C4-2B (cell line): ENCODE measurements at regions not wholly inside any gene's neighbourhood (a gene's known extent, or its start where the extent isn't known, plus 50 kb on each side); places are given as distances from the start of the nearest gene placed in this dataset.
"Not testable (repeated sequence)": the region's sequence is repeated elsewhere in the genome, so short reads cannot be mapped to it uniquely, and the experiment has no call there.

Source experiments
- H3K27ac ChIP-seq: fragments of 450-650 bp; 2 replicates; pipeline ENCODE4 v1.5.1; 2017
- TF ChIP-seq, protein P1 (sequence below): fragments of 450-650 bp; conservative IDR thresholded peaks from 2 replicates; pipeline ENCODE4 v1.5.1; 2017; ENCODE audit warnings: mild to moderate bottlenecking

DNA sequence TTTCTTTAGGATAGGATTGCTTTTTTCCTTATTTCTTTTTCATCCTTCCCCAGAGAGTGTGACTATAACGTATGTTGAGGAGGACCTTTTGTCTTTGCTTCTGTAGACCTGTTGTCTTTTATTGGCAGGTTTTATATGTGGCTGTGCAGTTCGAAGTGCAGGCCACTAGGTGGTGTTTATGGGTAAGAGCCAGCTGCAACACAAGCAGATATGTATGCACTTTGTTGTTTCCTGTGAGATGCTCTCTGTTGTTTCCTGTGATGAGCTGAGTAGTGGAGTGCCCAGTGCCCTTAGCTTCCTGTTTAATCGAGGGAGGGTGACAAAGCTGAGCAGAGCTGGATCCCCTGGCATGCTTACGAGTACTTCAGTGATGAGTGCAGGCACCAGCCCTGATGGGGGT is 50.0 kb upstream of the TGIF2LX start:
- H3K27ac ChIP-seq, result not testable (repeated sequence)
- TF ChIP-seq, protein P1, sequence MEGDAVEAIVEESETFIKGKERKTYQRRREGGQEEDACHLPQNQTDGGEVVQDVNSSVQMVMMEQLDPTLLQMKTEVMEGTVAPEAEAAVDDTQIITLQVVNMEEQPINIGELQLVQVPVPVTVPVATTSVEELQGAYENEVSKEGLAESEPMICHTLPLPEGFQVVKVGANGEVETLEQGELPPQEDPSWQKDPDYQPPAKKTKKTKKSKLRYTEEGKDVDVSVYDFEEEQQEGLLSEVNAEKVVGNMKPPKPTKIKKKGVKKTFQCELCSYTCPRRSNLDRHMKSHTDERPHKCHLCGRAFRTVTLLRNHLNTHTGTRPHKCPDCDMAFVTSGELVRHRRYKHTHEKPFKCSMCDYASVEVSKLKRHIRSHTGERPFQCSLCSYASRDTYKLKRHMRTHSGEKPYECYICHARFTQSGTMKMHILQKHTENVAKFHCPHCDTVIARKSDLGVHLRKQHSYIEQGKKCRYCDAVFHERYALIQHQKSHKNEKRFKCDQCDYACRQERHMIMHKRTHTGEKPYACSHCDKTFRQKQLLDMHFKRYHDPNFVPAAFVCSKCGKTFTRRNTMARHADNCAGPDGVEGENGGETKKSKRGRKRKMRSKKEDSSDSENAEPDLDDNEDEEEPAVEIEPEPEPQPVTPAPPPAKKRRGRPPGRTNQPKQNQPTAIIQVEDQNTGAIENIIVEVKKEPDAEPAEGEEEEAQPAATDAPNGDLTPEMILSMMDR, result peak; percentile 28
